ENCODE measurements at regions not wholly inside any gene's neighbourhood (a gene's known extent, or its start where the extent isn't known, plus 50 kb on each side); places are given as distances from the start of the nearest gene placed in this dataset.

GRCh38 chr10:131514454-131514853 lies 202.9 kb upstream of the TCERG1L start:
- Mint-ChIP-seq H3K9me3 (peaks cover 8% of the 10 kb centered on the region), H3K36me3 (ENCODE audit: low read depth) (peaks cover 3% of the 10 kb centered on the region), H3K4me3 (no peak overlapping the region), H3K27ac (ENCODE audit: unreplicated experiment) (no peak overlapping the region), H3K27me3 (ENCODE audit: low read depth) (peaks cover 20% of the 10 kb centered on the region), H3K4me1 (peaks cover 3% of the 10 kb centered on the region)
- no peak for TF ChIP-seq CTCF (conservative IDR thresholded peaks at IDR 0.05)
- DNase-seq (ENCODE audit: low read depth, low spot score) = no peak

GRCh38 chr10:131516285-131516684 lies 204.8 kb upstream of the TCERG1L start:
- Mint-ChIP-seq H3K27me3 (ENCODE audit: low read depth) (peaks cover 20% of the 10 kb centered on the region), H3K36me3 (ENCODE audit: low read depth) (no peaks in the 10 kb centered on the region), H3K4me1 (peaks cover 3% of the 10 kb centered on the region), H3K9me3 (peaks cover 2% of the 10 kb centered on the region), H3K27ac (ENCODE audit: unreplicated experiment) (no peak overlapping the region), H3K4me3 (no peak overlapping the region)
- no peak for TF ChIP-seq CTCF (conservative IDR thresholded peaks at IDR 0.05)
- no peak for DNase-seq (ENCODE audit: low read depth, low spot score)

GRCh38 chr10:131517781-131518180 lies 206.3 kb upstream of the TCERG1L start:
- no peaks in the 10 kb centered on the region for H3K36me3 Mint-ChIP-seq (ENCODE audit: low read depth)

GRCh38 chr10:131519723-131520605 lies 208.4 kb upstream of the TCERG1L start:
- Mint-ChIP-seq H3K36me3 (ENCODE audit: low read depth) (no peaks in the 10 kb centered on the region), H3K4me1 (no peaks in the 10 kb centered on the region), H3K4me3 (no peak overlapping the region), H3K9me3 (peaks cover 2% of the 10 kb centered on the region), H3K27ac (ENCODE audit: unreplicated experiment) (no peak overlapping the region), H3K27me3 (ENCODE audit: low read depth) (peaks cover 11% of the 10 kb centered on the region)
- no peak for TF ChIP-seq CTCF (conservative IDR thresholded peaks at IDR 0.05)
- DNase-seq (ENCODE audit: low read depth, low spot score) = no peak

More at GRCh38 chr10:131517781-131518180, 206.3 kb upstream of the TCERG1L start:
- Mint-ChIP-seq H3K4me3 (no peak overlapping the region), H3K9me3 (no peaks in the 10 kb centered on the region), H3K27ac (ENCODE audit: unreplicated experiment) (peak overlapping the region; percentile 50), H3K27me3 (ENCODE audit: low read depth) (peaks cover 20% of the 10 kb centered on the region), H3K4me1 (peaks cover 3% of the 10 kb centered on the region)
- no peak for DNase-seq (ENCODE audit: low read depth, low spot score)
- TF ChIP-seq CTCF (conservative IDR thresholded peaks at IDR 0.05) = no peak

GRCh38 chr10:131531265-131532190 lies 220.0 kb upstream of the TCERG1L start:
- no peak for TF ChIP-seq CTCF (conservative IDR thresholded peaks at IDR 0.05)
- Mint-ChIP-seq H3K27ac (ENCODE audit: unreplicated experiment) (no peak overlapping the region), H3K4me1 (no peaks in the 10 kb centered on the region), H3K9me3 (no peaks in the 10 kb centered on the region), H3K4me3 (no peak overlapping the region), H3K36me3 (ENCODE audit: low read depth) (no peaks in the 10 kb centered on the region), H3K27me3 (ENCODE audit: low read depth) (no peaks in the 10 kb centered on the region)
- DNase-seq (ENCODE audit: low read depth, low spot score) = no peak

Measured in neural crest cell (in vitro differentiated cells).